GM12874 (cell line): ENCODE measurements at regions not wholly inside any gene's neighbourhood (a gene's known extent, or its start where the extent isn't known, plus 50 kb on each side); places are given as distances from the start of the nearest gene placed in this dataset.

Source experiments
- TF ChIP-seq, protein P1 (sequence below): IDR thresholded peaks from 2 replicates; pipeline ENCODE4 v1.5.1; 2011; ENCODE audit warnings: low read depth, mild to moderate bottlenecking, control low read depth, low read length, moderate library complexity; ENCODE audit not compliant: insufficient read depth

DNA sequence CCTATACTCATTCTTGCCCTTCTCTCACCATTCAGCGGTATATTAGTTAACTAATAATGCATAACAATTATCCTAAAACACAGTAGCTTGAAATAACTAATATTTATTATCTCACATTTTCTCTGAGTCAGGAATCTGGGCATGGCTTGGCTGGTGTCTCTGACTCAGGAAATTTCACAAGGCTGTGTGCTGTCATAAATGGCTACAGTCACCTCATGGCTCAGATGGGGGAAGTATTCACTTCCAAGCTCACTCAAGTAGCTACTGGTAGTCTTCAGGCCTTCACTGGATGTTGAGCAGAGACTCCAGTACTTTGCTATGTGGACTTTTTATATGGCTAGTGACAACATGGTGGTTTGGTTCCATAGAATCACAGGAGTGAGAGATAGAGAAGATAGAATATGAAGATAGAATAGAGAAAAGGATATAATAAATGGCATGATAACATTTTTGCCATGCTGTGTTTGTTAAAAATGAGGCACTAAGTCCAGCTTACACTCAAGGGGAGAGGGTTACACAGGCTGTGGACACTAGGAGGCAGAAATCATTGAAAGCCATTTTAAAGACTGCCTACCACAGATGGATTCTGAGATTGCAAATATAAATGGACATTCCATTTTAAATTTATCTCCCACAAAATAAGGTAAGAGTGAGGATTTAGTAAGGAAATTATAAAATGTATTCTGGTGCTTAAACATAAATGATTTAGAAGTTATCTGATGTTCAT lies 997.8 kb upstream of the CHORDC1 start:
- TF ChIP-seq, protein P1, sequence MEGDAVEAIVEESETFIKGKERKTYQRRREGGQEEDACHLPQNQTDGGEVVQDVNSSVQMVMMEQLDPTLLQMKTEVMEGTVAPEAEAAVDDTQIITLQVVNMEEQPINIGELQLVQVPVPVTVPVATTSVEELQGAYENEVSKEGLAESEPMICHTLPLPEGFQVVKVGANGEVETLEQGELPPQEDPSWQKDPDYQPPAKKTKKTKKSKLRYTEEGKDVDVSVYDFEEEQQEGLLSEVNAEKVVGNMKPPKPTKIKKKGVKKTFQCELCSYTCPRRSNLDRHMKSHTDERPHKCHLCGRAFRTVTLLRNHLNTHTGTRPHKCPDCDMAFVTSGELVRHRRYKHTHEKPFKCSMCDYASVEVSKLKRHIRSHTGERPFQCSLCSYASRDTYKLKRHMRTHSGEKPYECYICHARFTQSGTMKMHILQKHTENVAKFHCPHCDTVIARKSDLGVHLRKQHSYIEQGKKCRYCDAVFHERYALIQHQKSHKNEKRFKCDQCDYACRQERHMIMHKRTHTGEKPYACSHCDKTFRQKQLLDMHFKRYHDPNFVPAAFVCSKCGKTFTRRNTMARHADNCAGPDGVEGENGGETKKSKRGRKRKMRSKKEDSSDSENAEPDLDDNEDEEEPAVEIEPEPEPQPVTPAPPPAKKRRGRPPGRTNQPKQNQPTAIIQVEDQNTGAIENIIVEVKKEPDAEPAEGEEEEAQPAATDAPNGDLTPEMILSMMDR: no peak

DNA sequence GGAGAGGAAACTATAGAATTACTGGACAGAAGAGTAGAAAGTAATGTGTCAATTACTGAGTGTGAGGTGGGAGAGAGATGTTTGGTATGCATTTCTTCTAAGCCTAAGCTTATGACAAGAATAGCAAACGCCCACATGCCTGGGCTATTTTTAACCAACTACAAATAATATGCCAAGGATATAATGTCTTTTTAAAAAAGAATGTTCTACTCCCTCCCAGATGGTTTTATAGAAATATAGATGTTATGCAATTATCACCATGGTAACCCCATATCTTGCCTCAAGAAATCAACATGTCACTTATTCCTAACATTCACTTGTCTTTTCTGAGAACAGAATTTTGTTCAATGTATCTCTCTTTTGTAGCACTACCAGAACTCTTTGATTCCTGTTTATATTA lies 996.7 kb upstream of the CHORDC1 start:
- TF ChIP-seq, protein P1: no peak

DNA sequence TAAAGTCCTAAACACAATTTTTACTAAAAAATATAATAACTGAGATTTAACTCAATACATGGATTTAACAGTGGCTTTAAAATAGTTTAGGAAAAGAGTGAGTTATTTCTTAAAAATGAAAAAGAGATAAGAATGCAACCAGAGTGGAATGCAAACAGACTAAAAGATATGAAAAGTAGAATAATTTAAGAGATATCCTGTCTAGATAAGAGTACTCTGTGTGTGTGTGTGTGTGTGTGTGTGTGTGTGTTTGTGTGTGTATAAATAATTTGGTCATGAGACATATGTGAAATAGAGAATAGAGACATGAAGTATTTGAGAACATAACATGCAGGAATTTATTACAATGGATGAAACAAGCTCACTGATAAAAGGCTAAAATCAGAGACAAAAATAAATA lies 986.9 kb upstream of the CHORDC1 start:
- TF ChIP-seq, protein P1: no peak

DNA sequence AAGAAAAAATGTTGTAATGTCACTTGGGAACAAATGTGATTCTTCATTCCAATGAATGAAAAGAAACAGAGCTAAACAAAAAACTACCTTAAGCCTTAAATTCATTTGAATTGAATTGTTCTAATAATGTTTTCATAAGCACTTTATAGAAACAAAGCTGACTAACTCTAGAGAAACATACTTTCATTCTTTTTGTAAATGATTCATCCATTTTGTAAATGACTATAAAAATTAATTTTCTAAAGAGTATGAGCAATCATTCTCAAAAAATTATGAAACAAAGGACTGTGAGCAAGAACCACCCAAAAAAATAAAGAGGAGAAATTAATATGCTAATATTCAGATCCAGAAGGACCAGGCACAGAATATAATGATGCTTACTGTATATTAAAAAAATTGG lies 986.5 kb upstream of the CHORDC1 start:
- TF ChIP-seq, protein P1: no peak

DNA sequence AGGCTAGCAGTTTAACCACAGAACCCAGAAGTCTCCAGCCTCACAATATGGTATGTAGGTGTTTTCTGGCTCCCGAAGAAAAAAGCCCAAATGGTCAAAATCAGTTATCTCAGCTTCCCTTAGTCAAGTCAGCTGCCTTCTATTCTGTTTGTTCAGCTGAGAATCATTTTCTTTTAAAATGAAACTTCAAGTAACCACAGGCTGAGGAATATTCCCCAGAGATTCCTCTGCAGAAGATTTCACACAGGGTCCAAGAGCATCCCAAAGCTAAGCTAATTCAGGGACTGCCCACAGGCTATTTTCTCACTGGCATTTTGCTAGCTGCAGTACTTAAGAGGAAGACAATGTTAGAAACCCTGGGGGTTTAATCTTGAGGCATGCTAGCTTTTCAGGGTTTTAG lies 977.0 kb upstream of the CHORDC1 start:
- TF ChIP-seq, protein P1: no peak

DNA sequence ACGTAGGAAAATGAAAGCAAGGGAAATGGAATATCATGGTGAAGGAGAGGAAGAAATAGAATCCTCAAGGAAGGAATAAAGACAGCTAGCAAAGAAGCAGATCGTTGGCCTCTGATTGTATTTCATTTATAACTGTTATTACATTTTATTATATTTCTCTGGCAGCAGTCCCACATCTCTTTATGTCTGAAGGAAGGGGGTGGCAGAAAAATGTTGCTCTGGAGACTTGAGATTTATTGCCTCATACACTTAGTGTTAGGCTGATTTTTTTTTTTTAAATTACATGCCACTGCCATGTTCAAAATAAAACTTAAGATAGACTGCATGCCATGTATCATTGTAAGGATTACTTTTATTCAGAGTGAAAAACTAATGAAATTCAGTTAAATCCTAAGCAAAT lies 971.7 kb upstream of the CHORDC1 start:
- TF ChIP-seq, protein P1: no peak

DNA sequence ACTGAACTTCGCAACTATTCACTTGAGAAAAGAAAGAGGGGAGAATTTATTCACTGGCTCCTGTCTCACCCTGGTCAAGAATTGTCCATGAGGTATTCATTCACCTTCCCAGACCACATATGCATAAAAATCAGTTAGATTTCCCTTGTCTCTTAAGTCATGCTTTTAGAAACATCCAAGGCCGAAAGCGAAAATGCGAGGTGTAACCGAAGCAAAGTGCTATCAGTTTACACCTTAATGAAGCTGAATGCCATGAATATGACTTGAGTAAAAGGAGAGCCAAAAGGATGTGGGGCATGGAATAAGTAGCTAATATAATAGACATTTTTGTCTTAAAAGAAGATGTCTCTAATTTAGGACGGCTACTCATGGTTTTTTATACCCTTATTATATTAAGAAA lies 965.6 kb upstream of the CHORDC1 start:
- TF ChIP-seq, protein P1: no peak
